ENCODE measurements at regions not wholly inside any gene's neighbourhood (a gene's known extent, or its start where the extent isn't known, plus 50 kb on each side); places are given as distances from the start of the nearest gene placed in this dataset.

- BruUV-seq (replicated peaks), result no TSS peak
- Histone ChIP-seq H3K9me3 (ENCODE audit: low read depth, low read length, poor library complexity, severe bottlenecking) (peaks cover 12% of the 10 kb centered on the region), H3K4me1 (ENCODE audit: insufficient read depth, low read length, poor library complexity, severe bottlenecking) (peaks cover 6% of the 10 kb centered on the region), H3K27me3 (replicated peaks; ENCODE audit: insufficient read depth, low read depth, low read length, poor library complexity) (no peaks in the 10 kb centered on the region), H3K4me3 (ENCODE audit: low read depth, low read length, poor library complexity, severe bottlenecking) (no peak overlapping the region), H3K36me3 (ENCODE audit: insufficient read depth, low read length, poor library complexity, severe bottlenecking) (no peaks in the 10 kb centered on the region), H3K27ac (ENCODE audit: low read depth, low read length, poor library complexity, severe bottlenecking) (no peak overlapping the region)
- no peak for DNase-seq (ENCODE audit: low spot score)
- CTCF ChIA-PET, result no interaction called here
- no peak for TF ChIP-seq CTCF (conservative IDR thresholded peaks at IDR 0.05; ENCODE audit: low read depth, low read length)
- TF ChIP-seq EZH2 (IDR thresholded peaks at IDR 0.05; ENCODE audit: borderline replicate concordance, low read depth, low read length, poor library complexity, severe bottlenecking), result no peak
- POLR2A ChIA-PET (ENCODE audit: low non-redundant PET), result no interaction called here
- intact Hi-C loops (cut with micrococcal nuclease; ENCODE audit: unreplicated experiment), result no loop called here
Observed at GRCh38 chr19:28293685-28294084, 919.3 kb downstream of the UQCRFS1 start.

DNA sequence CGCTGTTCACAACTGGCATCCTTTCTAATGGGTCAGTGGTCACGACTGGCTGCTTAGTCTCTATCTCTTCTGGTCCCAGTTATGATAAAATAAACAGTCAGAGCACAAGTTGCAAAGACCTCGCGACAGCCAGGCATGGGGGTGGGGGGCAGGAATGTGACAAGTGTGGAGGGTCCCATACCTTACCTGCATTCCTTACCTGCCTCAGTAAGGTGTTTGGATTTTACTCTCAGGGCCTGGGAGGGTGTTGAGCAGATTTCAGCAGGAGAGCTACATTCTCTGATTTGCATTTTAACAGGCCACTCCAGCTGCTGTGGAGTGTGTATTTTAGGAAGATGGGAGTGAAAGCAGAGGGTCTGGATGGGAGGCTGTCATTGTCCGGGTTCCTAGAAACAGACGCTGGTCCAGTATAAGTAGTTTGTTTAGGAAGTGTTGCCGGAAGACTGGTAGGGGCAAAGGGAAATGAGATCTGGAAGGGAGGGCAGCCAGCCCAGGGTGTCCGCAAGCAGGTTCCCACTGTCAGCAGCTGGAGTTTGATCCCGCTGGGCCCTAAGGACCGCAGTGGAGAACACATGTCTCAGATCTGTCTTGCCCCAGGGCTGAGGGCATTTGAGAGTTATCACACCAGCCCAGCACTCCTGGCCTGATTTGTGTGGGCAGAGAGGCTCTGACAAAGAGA lies 920.0 kb downstream of the UQCRFS1 start:
- BruUV-seq (replicated peaks), result no TSS peak
- intact Hi-C loops (cut with micrococcal nuclease; ENCODE audit: unreplicated experiment), result no loop called here
- H3K4me1 ChIP-seq (ENCODE audit: insufficient read depth, low read length, poor library complexity, severe bottlenecking), result peaks cover 6% of the 10 kb centered on the region
- H3K9me3 ChIP-seq (ENCODE audit: low read depth, low read length, poor library complexity, severe bottlenecking), result peaks cover 16% of the 10 kb centered on the region
- DNase-seq (ENCODE audit: low spot score), result no peak
- ChIA-PET CTCF (no interaction called here), POLR2A (ENCODE audit: low non-redundant PET) (no interaction called here)
- no peak overlapping the region for H3K4me3 ChIP-seq (ENCODE audit: low read depth, low read length, poor library complexity, severe bottlenecking)
- no peak overlapping the region for H3K27ac ChIP-seq (ENCODE audit: low read depth, low read length, poor library complexity, severe bottlenecking)
- no peaks in the 10 kb centered on the region for H3K27me3 ChIP-seq (replicated peaks; ENCODE audit: insufficient read depth, low read depth, low read length, poor library complexity)
- no peaks in the 10 kb centered on the region for H3K36me3 ChIP-seq (ENCODE audit: insufficient read depth, low read length, poor library complexity, severe bottlenecking)
- TF ChIP-seq CTCF (conservative IDR thresholded peaks at IDR 0.05; ENCODE audit: low read depth, low read length) (no peak), EZH2 (IDR thresholded peaks at IDR 0.05; ENCODE audit: borderline replicate concordance, low read depth, low read length, poor library complexity, severe bottlenecking) (no peak)

DNA sequence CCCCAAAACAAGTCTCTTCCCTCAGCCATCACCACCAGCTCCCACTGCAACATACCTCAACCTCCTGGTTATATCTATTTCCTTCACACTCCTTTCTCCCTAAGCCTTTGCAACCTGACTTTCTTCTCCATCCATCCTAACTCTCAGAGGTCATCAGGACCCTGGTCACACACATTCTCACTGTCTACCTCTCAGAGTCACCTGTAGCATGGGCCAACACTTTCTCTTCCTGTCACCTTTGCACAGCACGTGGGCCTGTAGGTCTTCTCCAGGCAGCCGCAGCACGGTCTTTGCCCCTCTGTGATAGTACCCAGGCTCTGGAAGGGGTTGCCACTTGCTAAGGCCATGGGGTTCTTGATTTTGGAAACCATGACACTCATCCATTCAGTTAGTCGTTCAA lies 921.1 kb downstream of the UQCRFS1 start:
- BruUV-seq (replicated peaks), result no TSS peak
- ChIA-PET POLR2A (ENCODE audit: low non-redundant PET) (no interaction called here), CTCF (no interaction called here)
- intact Hi-C loops (cut with micrococcal nuclease; ENCODE audit: unreplicated experiment), result no loop called here
- TF ChIP-seq EZH2 (IDR thresholded peaks at IDR 0.05; ENCODE audit: borderline replicate concordance, low read depth, low read length, poor library complexity, severe bottlenecking) (no peak), CTCF (conservative IDR thresholded peaks at IDR 0.05; ENCODE audit: low read depth, low read length) (no peak)
- no peaks in the 10 kb centered on the region for H3K36me3 ChIP-seq (ENCODE audit: insufficient read depth, low read length, poor library complexity, severe bottlenecking)
- H3K27me3 ChIP-seq (replicated peaks; ENCODE audit: insufficient read depth, low read depth, low read length, poor library complexity), result no peaks in the 10 kb centered on the region
- H3K9me3 ChIP-seq (ENCODE audit: low read depth, low read length, poor library complexity, severe bottlenecking), result peaks cover 13% of the 10 kb centered on the region
- no peak overlapping the region for H3K4me3 ChIP-seq (ENCODE audit: low read depth, low read length, poor library complexity, severe bottlenecking)
- DNase-seq (ENCODE audit: low spot score), result no peak
- peaks cover 6% of the 10 kb centered on the region for H3K4me1 ChIP-seq (ENCODE audit: insufficient read depth, low read length, poor library complexity, severe bottlenecking)
- H3K27ac ChIP-seq (ENCODE audit: low read depth, low read length, poor library complexity, severe bottlenecking), result no peak overlapping the region
